Right hindlimb (tissue), 1 donor: ENCODE measurements at regions not wholly inside any gene's neighbourhood (a gene's known extent, or its start where the extent isn't known, plus 50 kb on each side); places are given as distances from the start of the nearest gene placed in this dataset.
"Not testable (repeated sequence)": the region's sequence is repeated elsewhere in the genome, so short reads cannot be mapped to it uniquely, and the experiment has no call there.

Experiments used
- DNase-seq: peaks from one replicate; pipeline ENCODE4 v3.0.0-alpha.2; 2018

GRCh38 chr2:111432423-111432822, 311.7 kb downstream of the BCL2L11 start:
- DNase-seq = not testable (repeated sequence)

- not testable (repeated sequence) for DNase-seq
Measured at GRCh38 chr2:111432916-111433499, 312.3 kb downstream of the BCL2L11 start.

- not testable (repeated sequence) for DNase-seq
Measured at GRCh38 chr2:111433892-111434607, 313.3 kb downstream of the BCL2L11 start.

- DNase-seq = not testable (repeated sequence)
Measured at GRCh38 chr2:111434608-111434939, 313.9 kb downstream of the BCL2L11 start.

GRCh38 chr2:111435553-111436310, 315.0 kb downstream of the BCL2L11 start:
- DNase-seq = not testable (repeated sequence)

- not testable (repeated sequence) for DNase-seq
Measured at GRCh38 chr2:111436411-111436810, 315.7 kb downstream of the BCL2L11 start.

- DNase-seq = not testable (repeated sequence)
Measured at GRCh38 chr2:111437288-111437990, 316.7 kb downstream of the BCL2L11 start.

- DNase-seq = not testable (repeated sequence)
Measured at GRCh38 chr2:111438161-111438560, 317.4 kb downstream of the BCL2L11 start.

- not testable (repeated sequence) for DNase-seq
Measured at GRCh38 chr2:111439237-111439636, 318.5 kb downstream of the BCL2L11 start.

GRCh38 chr2:111441614-111442013, 320.9 kb downstream of the BCL2L11 start:
- DNase-seq = not testable (repeated sequence)

GRCh38 chr2:111442767-111443454, 322.2 kb downstream of the BCL2L11 start:
- DNase-seq = not testable (repeated sequence)

- DNase-seq = not testable (repeated sequence)
Measured at GRCh38 chr2:111444516-111444915, 323.8 kb downstream of the BCL2L11 start.

GRCh38 chr2:111445191-111445929, 324.6 kb downstream of the BCL2L11 start:
- not testable (repeated sequence) for DNase-seq

- not testable (repeated sequence) for DNase-seq
Measured at GRCh38 chr2:111445941-111446340, 325.2 kb downstream of the BCL2L11 start.

GRCh38 chr2:111447482-111447881, 326.8 kb downstream of the BCL2L11 start:
- not testable (repeated sequence) for DNase-seq

- DNase-seq = not testable (repeated sequence)
Measured at GRCh38 chr2:111448796-111449195, 328.1 kb downstream of the BCL2L11 start.

GRCh38 chr2:111450526-111450925, 329.8 kb downstream of the BCL2L11 start:
- not testable (repeated sequence) for DNase-seq

- not testable (repeated sequence) for DNase-seq
Measured at GRCh38 chr2:111451692-111452199, 331.0 kb downstream of the BCL2L11 start.

GRCh38 chr2:111452208-111452607, 331.5 kb downstream of the BCL2L11 start:
- DNase-seq = not testable (repeated sequence)

GRCh38 chr2:111453308-111453707, 332.6 kb downstream of the BCL2L11 start:
- DNase-seq = not testable (repeated sequence)

GRCh38 chr2:111453816-111454215, 333.1 kb downstream of the BCL2L11 start:
- DNase-seq = not testable (repeated sequence)
